Transverse colon (tissue), 4 donors: ENCODE measurements at regions not wholly inside any gene's neighbourhood (a gene's known extent, or its start where the extent isn't known, plus 50 kb on each side); places are given as distances from the start of the nearest gene placed in this dataset.
A peak's percentile ranks its signal among the peaks of the same experiment; 100 is the strongest.

Experiments
- DNase-seq: peaks from one replicate; pipeline ENCODE4 v3.0.0-alpha.2; 2019
- H3K27ac ChIP-seq, 4 donors: fragments of 200-600 bp; sonication (generic); 2 replicates each; pipeline ENCODE4 v1.5.1; 2016 to 2018; ENCODE audit warnings: inconsistent platforms in 4 of 4
- H3K27me3 ChIP-seq: fragments of 200-600 bp; sonication (generic); 2 replicates; pipeline ENCODE4 v1.5.1; 2017; ENCODE audit warnings: inconsistent platforms
- H3K36me3 ChIP-seq, 4 donors: fragments of 200-600 bp; sonication (generic); 2 replicates each; pipeline ENCODE4 v1.5.1; 2017 to 2019; ENCODE audit warnings: inconsistent platforms in 4 of 4
- H3K4me1 ChIP-seq, 4 donors: fragments of 200-600 bp; sonication (generic); 2 replicates each; pipeline ENCODE4 v1.5.1; 2017 to 2020; ENCODE audit warnings: inconsistent platforms in 4 of 4
- H3K4me3 ChIP-seq, 4 donors: fragments of 200-600 bp; sonication (generic); 1 replicate in 1 of 4; 2 replicates in 3 of 4; pipeline versions ENCODE4 v1.5.1 to v1.6.1; 2017 to 2019; ENCODE audit warnings: inconsistent platforms in 4 of 4
- H3K9me3 ChIP-seq, 2 donors: fragments of 200-600 bp; sonication (generic); 2 replicates each; pipeline ENCODE4 v1.5.1; 2017 to 2019; ENCODE audit warnings: inconsistent platforms in 2 of 2
- CTCF ChIP-seq, 5 experiments: fragments of 200-600 bp in 3 of 5; fragments of 450-650 bp in 2 of 5; sonication (generic) in 3 of 5; IDR thresholded peaks; 1 replicate in 2 of 5; 2 replicates in 3 of 5; pipeline ENCODE4 v1.5.1; 2016 to 2017; ENCODE audit warnings: antibody characterized with exemption in 5 of 5, inconsistent platforms in 3 of 5, mild to moderate bottlenecking in 2 of 5, moderate library complexity in 1 of 5
- EP300 ChIP-seq: sonication (generic); formaldehyde crosslinking; IDR thresholded peaks from one replicate; pipeline ENCODE4 v1.6.1; 2017; ENCODE audit warnings: antibody characterized with exemption, low read depth
- POLR2A ChIP-seq: fragments of 450-650 bp; IDR thresholded peaks from one replicate; pipeline ENCODE4 v1.6.1; 2016; ENCODE audit warnings: antibody characterized with exemption, mild to moderate bottlenecking, moderate library complexity
- POLR2AphosphoS5 ChIP-seq, 3 donors: sonication (generic); formaldehyde crosslinking; IDR thresholded peaks; one replicate each; pipeline ENCODE4 v1.6.1; 2016; ENCODE audit warnings: antibody characterized with exemption in 3 of 3
- WGBS, 2 donors: methylation state at CpG; one replicate each; pipeline ENCODE4 v1.1.5; 2018; ENCODE audit warnings: low coverage in 1 of 2; 5-methylcytosine and 5-hydroxymethylcytosine counted together
- in situ Hi-C, 4 donors: fragments of 200-750 bp; cut with MboI; loops; one replicate each; pipeline versions ENCODE4 v1.15.0 to v1.15.1; 2017; ENCODE audit warnings: low sequenced_read_pairs in 3 of 4, low pct_ligation_motif_present in 1 of 4, low pct_unique_long_range_greater_than_20kb in 1 of 4
- intact Hi-C: fragments of 100-400 bp; cut with DNase I; formaldehyde crosslinking; loops from one replicate; pipeline ENCODE4 v1.15.1; 2023; ENCODE audit warnings: low total_unique reads

GRCh38 chr10:129079705-129080104 is 387.3 kb upstream of the MGMT start:
- H3K27ac ChIP-seq = no peak overlapping the region
- WGBS, 2 donors = 60 to 62% methylated on average over 1 to 3 of the region's 3 CpGs
- H3K27me3 ChIP-seq = no peaks in the 10 kb centered on the region
- H3K4me1 ChIP-seq = peaks cover 0 to 3% (median 0%) of the 10 kb centered on the region in 4 donors
- in situ Hi-C loops = no loop called here
- TF ChIP-seq POLR2AphosphoS5 (IDR thresholded peaks at IDR 0.05) (no peak), CTCF (IDR thresholded peaks at IDR 0.05) (no peak), EP300 (no peak), POLR2A (no peak)
- H3K36me3 ChIP-seq = no peaks in the 10 kb centered on the region
- DNase-seq = peak; percentile 22
- H3K4me3 ChIP-seq = no peak overlapping the region
- H3K9me3 ChIP-seq = peaks cover 2 to 3% of the 10 kb centered on the region in 2 donors
- intact Hi-C loops = no loop called here

- H3K9me3 ChIP-seq = peaks cover 4 to 7% of the 10 kb centered on the region in 2 donors
- intact Hi-C loops = no loop called here
- no peak overlapping the region for H3K27ac ChIP-seq
- H3K4me1 ChIP-seq = no peaks in the 10 kb centered on the region
- in situ Hi-C loops = no loop called here
- no peak for TF ChIP-seq EP300
- no peak for TF ChIP-seq CTCF (IDR thresholded peaks at IDR 0.05)
- TF ChIP-seq POLR2A = no peak
- no peak for TF ChIP-seq POLR2AphosphoS5 (IDR thresholded peaks at IDR 0.05)
- no peak for DNase-seq
- H3K27me3 ChIP-seq = no peaks in the 10 kb centered on the region
- no peak overlapping the region for H3K4me3 ChIP-seq
- whole genome bisulfite sequencing, 2 donors = 75 to 79% methylated on average over 1 of the region's 1 CpG
- H3K36me3 ChIP-seq = no peaks in the 10 kb centered on the region
These were observed 381.2 kb upstream of the MGMT start for GRCh38 chr10:129085811-129086210.

GRCh38 chr10:129089341-129089740 is 377.7 kb upstream of the MGMT start:
- 67 to 75% methylated on average over 3 to 4 of the region's 4 CpGs for WGBS, 2 donors
- Histone ChIP-seq H3K27me3 (no peaks in the 10 kb centered on the region), H3K4me3 (no peak overlapping the region), H3K27ac (no peak overlapping the region), H3K4me1 (no peaks in the 10 kb centered on the region), H3K9me3 (peaks cover 4 to 7% of the 10 kb centered on the region in 2 donors), H3K36me3 (no peaks in the 10 kb centered on the region)
- no peak for DNase-seq
- intact Hi-C loops (no loop called here), in situ Hi-C loops (no loop called here)
- TF ChIP-seq POLR2A (no peak), POLR2AphosphoS5 (IDR thresholded peaks at IDR 0.05) (no peak), CTCF (IDR thresholded peaks at IDR 0.05) (no peak), EP300 (no peak)

- in situ Hi-C loops = no loop called here
- Histone ChIP-seq H3K4me1 (no peaks in the 10 kb centered on the region), H3K9me3 (no peaks in the 10 kb centered on the region), H3K27ac (no peak overlapping the region), H3K27me3 (no peaks in the 10 kb centered on the region), H3K4me3 (no peak overlapping the region), H3K36me3 (no peaks in the 10 kb centered on the region)
- intact Hi-C loops = no loop called here
- TF ChIP-seq CTCF (IDR thresholded peaks at IDR 0.05) (no peak), POLR2AphosphoS5 (IDR thresholded peaks at IDR 0.05) (no peak), EP300 (no peak), POLR2A (no peak)
- 72% methylated on average over 6 of the region's 6 CpGs; no CpG with 5 or more reads in 1 of the 2 donors for WGBS, 2 donors
- DNase-seq = no peak
These were observed 376.9 kb upstream of the MGMT start for GRCh38 chr10:129090165-129090564.
